ENCODE measurements at regions not wholly inside any gene's neighbourhood (a gene's known extent, or its start where the extent isn't known, plus 50 kb on each side); places are given as distances from the start of the nearest gene placed in this dataset.

DNA sequence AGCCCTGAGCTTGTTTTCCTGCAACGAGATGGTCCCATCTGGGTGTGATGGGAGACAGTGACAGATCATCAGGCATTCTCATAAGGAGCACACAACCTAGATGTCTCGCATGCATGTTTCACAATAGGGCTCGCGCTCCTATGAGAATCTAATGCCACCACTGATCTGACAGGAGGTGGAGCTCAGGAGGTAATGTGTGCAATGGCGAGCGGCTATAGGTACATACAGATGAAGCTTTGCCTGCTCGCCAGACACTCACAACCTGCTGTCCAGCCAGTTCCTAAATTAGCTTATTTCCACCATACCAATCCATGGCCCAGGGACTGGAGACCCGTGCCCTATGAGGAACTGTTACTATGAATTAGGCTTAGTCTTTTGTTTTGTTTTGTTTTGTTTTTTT is 55.3 kb upstream of the SLC30A5 start:
- H3K27me3 Mint-ChIP-seq (ENCODE audit: insufficient read depth, low read depth), result no peaks in the 10 kb centered on the region
- Histone ChIP-seq H3F3A (ENCODE audit: low read depth) (no peaks in the 10 kb centered on the region), H3K36me3 (no peaks in the 10 kb centered on the region), H2AFZ (replicated peaks) (no peak overlapping the region), H3K27ac (no peak overlapping the region), H3K4me1 (no peaks in the 10 kb centered on the region), H4K20me1 (ENCODE audit: low read depth) (no peaks in the 10 kb centered on the region), H3K4me2 (no peak overlapping the region), H3K27me3 (no peaks in the 10 kb centered on the region), H3K9ac (no peak overlapping the region), H3K79me2 (ENCODE audit: low read depth) (no peaks in the 10 kb centered on the region), H3K4me3 (no peak overlapping the region), H3K9me3 (ENCODE audit: low read depth) (no peaks in the 10 kb centered on the region)
- no peak overlapping the region for H3K27ac Mint-ChIP-seq
- TF ChIP-seq, protein P1, sequence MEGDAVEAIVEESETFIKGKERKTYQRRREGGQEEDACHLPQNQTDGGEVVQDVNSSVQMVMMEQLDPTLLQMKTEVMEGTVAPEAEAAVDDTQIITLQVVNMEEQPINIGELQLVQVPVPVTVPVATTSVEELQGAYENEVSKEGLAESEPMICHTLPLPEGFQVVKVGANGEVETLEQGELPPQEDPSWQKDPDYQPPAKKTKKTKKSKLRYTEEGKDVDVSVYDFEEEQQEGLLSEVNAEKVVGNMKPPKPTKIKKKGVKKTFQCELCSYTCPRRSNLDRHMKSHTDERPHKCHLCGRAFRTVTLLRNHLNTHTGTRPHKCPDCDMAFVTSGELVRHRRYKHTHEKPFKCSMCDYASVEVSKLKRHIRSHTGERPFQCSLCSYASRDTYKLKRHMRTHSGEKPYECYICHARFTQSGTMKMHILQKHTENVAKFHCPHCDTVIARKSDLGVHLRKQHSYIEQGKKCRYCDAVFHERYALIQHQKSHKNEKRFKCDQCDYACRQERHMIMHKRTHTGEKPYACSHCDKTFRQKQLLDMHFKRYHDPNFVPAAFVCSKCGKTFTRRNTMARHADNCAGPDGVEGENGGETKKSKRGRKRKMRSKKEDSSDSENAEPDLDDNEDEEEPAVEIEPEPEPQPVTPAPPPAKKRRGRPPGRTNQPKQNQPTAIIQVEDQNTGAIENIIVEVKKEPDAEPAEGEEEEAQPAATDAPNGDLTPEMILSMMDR (IDR thresholded peaks at IDR 0.05), result no peak
- TF ChIP-seq EZH2phosphoT487 (IDR thresholded peaks at IDR 0.05) (no peak), EZH2 (IDR thresholded peaks at IDR 0.05) (no peak)
- DNase-seq (ENCODE audit: low spot score), result no peak
- peaks cover 4% of the 10 kb centered on the region for H3K4me1 Mint-ChIP-seq
- no peaks in the 10 kb centered on the region for H3K9me3 Mint-ChIP-seq
- no peaks in the 10 kb centered on the region for H3K36me3 Mint-ChIP-seq
- no peak overlapping the region for H3K4me3 Mint-ChIP-seq

DNA sequence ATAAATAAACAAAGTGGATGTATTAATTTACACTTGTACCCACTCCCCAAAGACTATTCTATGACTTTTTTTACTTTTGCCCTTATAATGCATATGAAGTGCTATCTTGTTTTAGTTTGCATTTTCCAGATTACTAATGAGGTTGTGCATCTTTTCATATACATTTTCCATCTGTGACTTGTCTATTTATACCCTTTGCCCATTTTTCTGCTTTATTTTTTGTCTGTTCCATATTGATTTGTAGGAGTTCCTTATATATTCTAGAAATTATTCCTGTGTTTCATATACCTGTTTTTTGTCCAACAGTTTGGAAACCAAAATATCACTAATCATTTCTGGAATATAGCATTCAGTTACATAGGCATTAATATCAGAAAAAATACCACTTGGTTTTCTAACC is 54.0 kb upstream of the SLC30A5 start:
- Histone ChIP-seq H3K27ac (no peak overlapping the region), H3K9me3 (ENCODE audit: low read depth) (no peaks in the 10 kb centered on the region), H2AFZ (replicated peaks) (no peak overlapping the region), H3K4me1 (no peaks in the 10 kb centered on the region), H3K36me3 (no peaks in the 10 kb centered on the region), H3F3A (ENCODE audit: low read depth) (no peaks in the 10 kb centered on the region), H3K9ac (no peak overlapping the region), H3K4me3 (no peak overlapping the region), H3K4me2 (no peak overlapping the region), H4K20me1 (ENCODE audit: low read depth) (no peaks in the 10 kb centered on the region), H3K27me3 (no peaks in the 10 kb centered on the region), H3K79me2 (ENCODE audit: low read depth) (no peaks in the 10 kb centered on the region)
- H3K4me3 Mint-ChIP-seq, result no peak overlapping the region
- no peaks in the 10 kb centered on the region for H3K27me3 Mint-ChIP-seq (ENCODE audit: insufficient read depth, low read depth)
- H3K27ac Mint-ChIP-seq, result no peak overlapping the region
- H3K9me3 Mint-ChIP-seq, result no peaks in the 10 kb centered on the region
- TF ChIP-seq EZH2 (IDR thresholded peaks at IDR 0.05), result no peak
- TF ChIP-seq EZH2phosphoT487 (IDR thresholded peaks at IDR 0.05), result no peak
- TF ChIP-seq, protein P1 (IDR thresholded peaks at IDR 0.05), result no peak
- H3K4me1 Mint-ChIP-seq, result peaks cover 4% of the 10 kb centered on the region
- H3K36me3 Mint-ChIP-seq, result no peaks in the 10 kb centered on the region
- DNase-seq (ENCODE audit: low spot score), result no peak

DNA sequence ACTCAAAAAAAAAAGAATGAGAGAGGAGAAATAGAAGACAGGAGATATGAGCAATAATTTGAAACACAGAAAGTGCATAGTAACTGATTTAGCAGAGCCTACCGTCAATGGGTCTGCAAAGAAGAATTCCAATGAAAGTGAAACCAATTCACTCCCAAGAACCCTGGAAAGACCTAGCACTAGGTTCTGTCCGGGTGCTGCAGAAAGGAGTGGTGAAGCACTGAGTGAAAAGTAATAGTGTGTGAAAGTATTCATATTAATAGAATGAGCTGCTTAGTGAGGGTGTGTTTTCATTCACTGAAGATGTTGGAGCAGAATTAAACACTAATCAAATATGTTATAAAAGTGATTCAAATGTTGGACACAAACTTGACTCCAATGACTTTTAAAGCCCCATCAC is 51.3 kb upstream of the SLC30A5 start:
- H3K4me1 Mint-ChIP-seq, result peaks cover 7% of the 10 kb centered on the region
- Histone ChIP-seq H3K27me3 (no peaks in the 10 kb centered on the region), H3F3A (ENCODE audit: low read depth) (no peaks in the 10 kb centered on the region), H3K4me3 (no peak overlapping the region), H3K36me3 (no peaks in the 10 kb centered on the region), H3K9ac (no peak overlapping the region), H2AFZ (replicated peaks) (peak overlapping the region; percentile 99), H3K9me3 (ENCODE audit: low read depth) (no peaks in the 10 kb centered on the region), H3K4me2 (no peak overlapping the region), H3K79me2 (ENCODE audit: low read depth) (no peaks in the 10 kb centered on the region), H3K27ac (no peak overlapping the region), H3K4me1 (no peaks in the 10 kb centered on the region), H4K20me1 (ENCODE audit: low read depth) (no peaks in the 10 kb centered on the region)
- H3K36me3 Mint-ChIP-seq, result no peaks in the 10 kb centered on the region
- no peak for DNase-seq (ENCODE audit: low spot score)
- no peaks in the 10 kb centered on the region for H3K27me3 Mint-ChIP-seq (ENCODE audit: insufficient read depth, low read depth)
- H3K9me3 Mint-ChIP-seq, result no peaks in the 10 kb centered on the region
- TF ChIP-seq EZH2 (IDR thresholded peaks at IDR 0.05) (no peak), EZH2phosphoT487 (IDR thresholded peaks at IDR 0.05) (no peak)
- TF ChIP-seq, protein P1 (IDR thresholded peaks at IDR 0.05), result no peak
- H3K27ac Mint-ChIP-seq, result no peak overlapping the region
- H3K4me3 Mint-ChIP-seq, result no peak overlapping the region

Data from neural progenitor cell (in vitro differentiated cells).